Body of pancreas (tissue), 4 donors: ENCODE measurements at regions not wholly inside any gene's neighbourhood (a gene's known extent, or its start where the extent isn't known, plus 50 kb on each side); places are given as distances from the start of the nearest gene placed in this dataset.

Experiments
- CTCF ChIP-seq, 7 experiments: fragments of 450-650 bp in 4 of 7; fragments of 200-600 bp in 3 of 7; sonication (generic) in 3 of 7; IDR thresholded peaks; one replicate each; pipeline ENCODE4 v1.5.1; 2016 to 2019; ENCODE audit warnings: antibody characterized with exemption in 7 of 7
- POLR2A ChIP-seq, 3 donors: fragments of 450-650 bp; IDR thresholded peaks; one replicate each; pipeline ENCODE4 v1.6.1; 2016; ENCODE audit warnings: antibody characterized with exemption in 3 of 3, mild to moderate bottlenecking in 2 of 3

GRCh38 chr12:19692091-19692490 is 252.8 kb downstream of the AEBP2 start:
- no peak for TF ChIP-seq POLR2A (IDR thresholded peaks at IDR 0.05)
- no peak for TF ChIP-seq CTCF (IDR thresholded peaks at IDR 0.05)
